PC-3 (cell line): ENCODE measurements at regions not wholly inside any gene's neighbourhood (a gene's known extent, or its start where the extent isn't known, plus 50 kb on each side); places are given as distances from the start of the nearest gene placed in this dataset.

Experiments
- ATAC-seq: fragments of 200-7000 bp; cut with Tn5 transposase; 2 replicates; pipeline ENCODE4 v1.9.1; 2020; ENCODE audit warnings: mild to moderate bottlenecking, moderate library complexity
- BruUV-seq: library from RNA; stranded (reverse); fragments of 400-500 nt; replicated peaks from 2 replicates; lab custom pipeline; 2021; lab: Mats Ljungman, UMichigan
- CTCF ChIA-PET: fragments of 300-600 bp; sonication (Branson Sonifier 250); formaldehyde crosslinking; loops from one replicate; lab custom pipeline; 2022; ENCODE audit warnings: antibody characterized with exemption; lab: Charles Lee
- POLR2A ChIA-PET: fragments of 300-600 bp; sonication (Branson Sonifier 250); formaldehyde crosslinking; loops from one replicate; lab custom pipeline; 2022; ENCODE audit warnings: antibody characterized with exemption; ENCODE audit not compliant: unreplicated experiment; lab: Charles Lee
- DNase-seq: peaks from one replicate; pipeline ENCODE4 v3.0.0-alpha.2; 2015
- H2AFZ ChIP-seq: fragments of 300-600 bp; sonication (generic); 2 replicates; pipeline ENCODE4 v1.6.0; 2016; ENCODE audit warnings: antibody characterized with exemption, low read length
- H3F3A ChIP-seq: fragments of 300-600 bp; sonication (generic); one replicate; pipeline ENCODE4 v1.6.0; 2017; ENCODE audit warnings: antibody characterized with exemption, low read length, control low read depth, mild to moderate bottlenecking; ENCODE audit not compliant: unreplicated experiment
- H3K27ac ChIP-seq: fragments of 300-600 bp; sonication (generic); 2 replicates; pipeline ENCODE4 v1.5.1; 2016; ENCODE audit warnings: mild to moderate bottlenecking, low read length
- H3K27me3 ChIP-seq: fragments of 300-600 bp; sonication (generic); 2 replicates; pipeline ENCODE4 v1.6.1; 2016; ENCODE audit warnings: low read length, mixed read lengths
- H3K36me3 ChIP-seq: fragments of 300-600 bp; sonication (generic); 2 replicates; pipeline ENCODE4 v1.6.1; 2016; ENCODE audit warnings: low read depth, mixed run types, low read length, mixed read lengths
- H3K4me1 ChIP-seq: fragments of 300-600 bp; sonication (generic); 2 replicates; pipeline ENCODE4 v1.5.1; 2016; ENCODE audit warnings: low read length; ENCODE audit not compliant: insufficient read depth
- H3K4me2 ChIP-seq: fragments of 300-600 bp; sonication (generic); 2 replicates; pipeline ENCODE4 v1.6.0; 2016; ENCODE audit warnings: low read length
- H3K4me3 ChIP-seq: fragments of 300-600 bp; sonication (generic); 2 replicates; pipeline ENCODE4 v1.5.1; 2016; ENCODE audit warnings: mild to moderate bottlenecking, low read length, mixed read lengths
- H3K79me2 ChIP-seq: fragments of 300-600 bp; sonication (generic); 2 replicates; pipeline ENCODE4 v1.6.1; 2017; ENCODE audit warnings: low read length, mixed read lengths
- H3K9ac ChIP-seq: fragments of 300-600 bp; sonication (generic); 2 replicates; pipeline ENCODE4 v1.6.0; 2016; ENCODE audit warnings: mild to moderate bottlenecking, low read length
- H3K9me2 ChIP-seq: fragments of 300-600 bp; sonication (generic); replicated peaks from 2 replicates; pipeline ENCODE4 v1.6.1; 2016; ENCODE audit warnings: mixed run types, low read length, mixed read lengths
- H3K9me3 ChIP-seq: fragments of 300-600 bp; sonication (generic); 2 replicates; pipeline ENCODE4 v1.6.1; 2016; ENCODE audit warnings: low read length, mixed read lengths
- H4K20me1 ChIP-seq: fragments of 300-600 bp; sonication (generic); 2 replicates; pipeline ENCODE4 v1.6.1; 2016; ENCODE audit warnings: low read length, mixed read lengths
- EZH2 ChIP-seq: fragments of 300-600 bp; sonication (generic); IDR thresholded peaks from one replicate; pipeline ENCODE4 v1.6.1; 2017; ENCODE audit warnings: antibody characterized with exemption, mild to moderate bottlenecking, low read length; ENCODE audit not compliant: unreplicated experiment
- EZH2phosphoT487 ChIP-seq: fragments of 300-600 bp; sonication (generic); IDR thresholded peaks from 2 replicates; pipeline ENCODE4 v1.6.1; 2018; ENCODE audit warnings: mild to moderate bottlenecking, antibody characterized with exemption, low read length, borderline replicate concordance
- intact Hi-C: fragments of 100-400 bp; cut with micrococcal nuclease; formaldehyde crosslinking; loops from 2 replicates; pipeline ENCODE4 v1.9.0; 2023
- TF ChIP-seq, protein P1 (sequence below): fragments of 300-600 bp; sonication (generic); conservative IDR thresholded peaks from 2 replicates; pipeline ENCODE4 v1.5.1; 2017; ENCODE audit warnings: antibody characterized with exemption, low read depth, mild to moderate bottlenecking, low read length

DNA sequence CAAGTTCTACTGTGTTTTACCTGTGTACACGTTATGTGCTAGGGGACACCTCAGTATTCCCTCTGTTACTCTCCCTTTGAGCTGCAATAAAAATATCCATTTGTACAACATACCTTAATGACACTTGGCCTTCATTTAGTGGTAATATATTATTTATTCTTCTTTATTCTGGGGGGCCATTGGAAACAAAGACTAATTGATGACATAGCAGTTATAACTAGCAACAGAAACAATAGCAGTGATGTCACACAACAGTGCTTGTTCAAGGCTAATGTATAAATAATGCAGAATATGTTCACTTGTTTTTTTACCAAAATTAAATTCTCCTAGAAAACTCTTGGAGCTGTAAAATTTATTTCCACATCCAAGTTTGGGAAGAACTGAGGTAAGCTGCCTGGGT is 92.2 kb upstream of the FAM83B start:
- DNase-seq (no peak), ATAC-seq (no peak)
- H2AFZ ChIP-seq: no peak overlapping the region
- no peaks in the 10 kb centered on the region for H4K20me1 ChIP-seq
- no peak overlapping the region for H3K9ac ChIP-seq
- no peak overlapping the region for H3K4me2 ChIP-seq
- H3K4me3 ChIP-seq: no peak overlapping the region
- BruUV-seq: no TSS peak
- H3F3A ChIP-seq: no peaks in the 10 kb centered on the region
- H3K9me2 ChIP-seq: no peaks in the 10 kb centered on the region
- CTCF ChIA-PET: no interaction called here
- no peaks in the 10 kb centered on the region for H3K9me3 ChIP-seq
- POLR2A ChIA-PET: no interaction called here
- no peaks in the 10 kb centered on the region for H3K79me2 ChIP-seq
- intact Hi-C loops: no loop called here
- no peaks in the 10 kb centered on the region for H3K4me1 ChIP-seq
- H3K27ac ChIP-seq: no peak overlapping the region
- H3K36me3 ChIP-seq: no peaks in the 10 kb centered on the region
- H3K27me3 ChIP-seq: no peaks in the 10 kb centered on the region
- TF ChIP-seq EZH2 (no peak), EZH2phosphoT487 (no peak)
- TF ChIP-seq, protein P1, sequence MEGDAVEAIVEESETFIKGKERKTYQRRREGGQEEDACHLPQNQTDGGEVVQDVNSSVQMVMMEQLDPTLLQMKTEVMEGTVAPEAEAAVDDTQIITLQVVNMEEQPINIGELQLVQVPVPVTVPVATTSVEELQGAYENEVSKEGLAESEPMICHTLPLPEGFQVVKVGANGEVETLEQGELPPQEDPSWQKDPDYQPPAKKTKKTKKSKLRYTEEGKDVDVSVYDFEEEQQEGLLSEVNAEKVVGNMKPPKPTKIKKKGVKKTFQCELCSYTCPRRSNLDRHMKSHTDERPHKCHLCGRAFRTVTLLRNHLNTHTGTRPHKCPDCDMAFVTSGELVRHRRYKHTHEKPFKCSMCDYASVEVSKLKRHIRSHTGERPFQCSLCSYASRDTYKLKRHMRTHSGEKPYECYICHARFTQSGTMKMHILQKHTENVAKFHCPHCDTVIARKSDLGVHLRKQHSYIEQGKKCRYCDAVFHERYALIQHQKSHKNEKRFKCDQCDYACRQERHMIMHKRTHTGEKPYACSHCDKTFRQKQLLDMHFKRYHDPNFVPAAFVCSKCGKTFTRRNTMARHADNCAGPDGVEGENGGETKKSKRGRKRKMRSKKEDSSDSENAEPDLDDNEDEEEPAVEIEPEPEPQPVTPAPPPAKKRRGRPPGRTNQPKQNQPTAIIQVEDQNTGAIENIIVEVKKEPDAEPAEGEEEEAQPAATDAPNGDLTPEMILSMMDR: no peak

- ATAC-seq: no peak
- no peak for DNase-seq
- Histone ChIP-seq H3K27me3 (no peaks in the 10 kb centered on the region), H3K4me2 (no peak overlapping the region), H3F3A (no peaks in the 10 kb centered on the region), H3K4me3 (no peak overlapping the region), H2AFZ (no peak overlapping the region), H3K9ac (no peak overlapping the region), H3K4me1 (no peaks in the 10 kb centered on the region), H3K27ac (no peak overlapping the region), H3K36me3 (no peaks in the 10 kb centered on the region), H3K9me3 (no peaks in the 10 kb centered on the region), H3K79me2 (no peaks in the 10 kb centered on the region), H3K9me2 (no peaks in the 10 kb centered on the region), H4K20me1 (no peaks in the 10 kb centered on the region)
- TF ChIP-seq EZH2 (no peak), EZH2phosphoT487 (no peak)
- TF ChIP-seq, protein P1: no peak
- no TSS peak for BruUV-seq
- ChIA-PET POLR2A (no interaction called here), CTCF (no interaction called here)
- intact Hi-C loops: no loop called here
Measured at GRCh38 chr6:54758340-54758739, 88.2 kb upstream of the FAM83B start.

GRCh38 chr6:54768494-54768893 is 78.1 kb upstream of the FAM83B start:
- Histone ChIP-seq H3K4me3 (no peak overlapping the region), H3K4me2 (no peak overlapping the region), H3K79me2 (no peaks in the 10 kb centered on the region), H3K27me3 (no peaks in the 10 kb centered on the region), H4K20me1 (no peaks in the 10 kb centered on the region), H3K36me3 (no peaks in the 10 kb centered on the region), H2AFZ (no peak overlapping the region), H3K9ac (no peak overlapping the region), H3K9me3 (no peaks in the 10 kb centered on the region), H3F3A (no peaks in the 10 kb centered on the region), H3K4me1 (no peaks in the 10 kb centered on the region), H3K9me2 (no peaks in the 10 kb centered on the region), H3K27ac (no peak overlapping the region)
- ChIA-PET POLR2A (no interaction called here), CTCF (interaction anchor here (0.6 kb wide), 1 partner anchor 122 kb away, joined by 6 read pairs; no protein-coding TSS in a partner anchor)
- BruUV-seq: no TSS peak
- intact Hi-C loops: no loop called here
- TF ChIP-seq EZH2phosphoT487 (no peak), EZH2 (no peak)
- TF ChIP-seq, protein P1: no peak
- ATAC-seq (no peak), DNase-seq (no peak)
